K562 (cell line): ENCODE measurements at regions not wholly inside any gene's neighbourhood (a gene's known extent, or its start where the extent isn't known, plus 50 kb on each side); places are given as distances from the start of the nearest gene placed in this dataset.
A peak's percentile ranks its signal among the peaks of the same experiment; 100 is the strongest.

Source experiments
- ATAC-seq: fragments of 200-7000 bp; cut with Tn5 transposase; 3 replicates; pipeline ENCODE4 v1.9.1; 2020; ENCODE audit warnings: moderate library complexity
- BruUV-seq: library from RNA; stranded (reverse); fragments of 400-500 nt; replicated peaks from 2 replicates; lab custom pipeline; 2021; lab: Mats Ljungman, UMichigan
- CTCF ChIA-PET: fragments of 300-600 bp; formaldehyde crosslinking; extraction: SDS; loops from one replicate; lab custom pipeline; 2021; ENCODE audit warnings: low intra/inter-chr PET ratio; lab: Yijun Ruan, JAX
- POLR2A ChIA-PET: fragments of 300-600, 350-650 bp; sonication (Branson Sonifier 250); formaldehyde crosslinking; extraction: SDS; loops from one replicate; lab custom pipeline; 2021; ENCODE audit warnings: antibody characterized with exemption, inconsistent platforms; lab: Yijun Ruan, JAX
- DNase-seq, 4 experiments: peaks; one replicate each; pipeline versions ENCODE4 v3.0.0 to v3.0.0-alpha.2; 2011 to 2018; ENCODE audit warnings: low spot score in 3 of 4, mixed read lengths in 3 of 4; ENCODE audit errors: extremely low read depth in 1 of 4
- FAIRE-seq: peaks from 2 replicates; lab custom pipeline; 2011; peaks lifted over from hg19 to GRCh38; lab: Jason Lieb, UNC
- H2AFZ ChIP-seq: 2 replicates; pipeline ENCODE4 v1.6.0; 2011; ENCODE audit warnings: low read depth, low read length, control low read depth, inconsistent platforms
- H3K27ac ChIP-seq: fragments of 200-600 bp; 3 replicates; pipeline ENCODE4 v1.8.0; 2011; ENCODE audit warnings: low read depth, mild to moderate bottlenecking, control low read depth, inconsistent platforms, low read length, moderate library complexity, mixed read lengths; ENCODE audit errors: extremely low read depth
- H3K27me3 ChIP-seq, 2 experiments: fragments of 300-600 bp in 1 of 2; 2 replicates in 1 of 2; 3 replicates in 1 of 2; pipeline versions ENCODE4 v1.6.0 to v1.8.0; 2011; ENCODE audit warnings: inconsistent platforms in 2 of 2, low read length in 2 of 2, mild to moderate bottlenecking in 1 of 2, mixed read lengths in 1 of 2, moderate library complexity in 1 of 2; ENCODE audit not compliant: control insufficient read depth in 2 of 2, insufficient read depth in 2 of 2
- H3K36me3 ChIP-seq: fragments of 300-600 bp; 3 replicates; pipeline ENCODE4 v1.8.0; 2011; ENCODE audit warnings: mild to moderate bottlenecking, low read length, inconsistent platforms; ENCODE audit not compliant: control insufficient read depth, insufficient read depth
- H3K4me1 ChIP-seq, 2 experiments: fragments of 200-600 bp in 1 of 2; replicated peaks in 1 of 2; 2 replicates in 1 of 2; 3 replicates in 1 of 2; pipeline versions ENCODE4 v1.5.1 to v1.8.0; 2011; ENCODE audit warnings: inconsistent platforms in 2 of 2, low read length in 2 of 2, mild to moderate bottlenecking in 1 of 2, mixed read lengths in 1 of 2, moderate library complexity in 1 of 2; ENCODE audit not compliant: control insufficient read depth in 2 of 2, insufficient read depth in 2 of 2
- H3K4me2 ChIP-seq: 2 replicates; pipeline ENCODE4 v1.6.1; 2011; ENCODE audit warnings: low read length, control low read depth, inconsistent platforms, mixed read lengths; ENCODE audit not compliant: insufficient read depth
- H3K4me3 ChIP-seq: fragments of 200-600 bp; sonication (generic), shearing (Covaris generic); 2 replicates; pipeline ENCODE4 v1.5.1; 2016; ENCODE audit warnings: control low read depth, inconsistent platforms
- H3K79me2 ChIP-seq: fragments of 200-600 bp; 3 replicates; pipeline ENCODE4 v1.8.0; 2011; ENCODE audit warnings: low read length, inconsistent platforms; ENCODE audit not compliant: control insufficient read depth, insufficient read depth
- H3K9ac ChIP-seq, 2 experiments: 2 replicates each; pipeline versions ENCODE4 v1.6.0 to v1.6.1; 2011; ENCODE audit warnings: low read depth in 2 of 2, low read length in 2 of 2, control low read depth in 1 of 2, inconsistent platforms in 1 of 2, mild to moderate bottlenecking in 1 of 2, mixed read lengths in 1 of 2; ENCODE audit not compliant: insufficient read depth in 1 of 2
- H3K9me1 ChIP-seq: one replicate; pipeline ENCODE4 v1.6.0; 2011; ENCODE audit warnings: inconsistent platforms, mild to moderate bottlenecking, low read length, moderate library complexity; ENCODE audit not compliant: control insufficient read depth, insufficient read depth
- H3K9me3 ChIP-seq: replicated peaks from 2 replicates; pipeline ENCODE4 v1.5.1; 2011; ENCODE audit warnings: low read depth, low read length, inconsistent platforms; ENCODE audit not compliant: control insufficient read depth, insufficient read depth
- H4K20me1 ChIP-seq: replicated peaks from 2 replicates; pipeline ENCODE4 v1.6.1; 2011; ENCODE audit warnings: low read length, inconsistent platforms, mixed read lengths; ENCODE audit not compliant: control insufficient read depth, insufficient read depth
- ARHGAP35 ChIP-seq: fragments of 450-650 bp; IDR thresholded peaks from 2 replicates; pipeline ENCODE4 v1.6.1; 2018; ENCODE audit not compliant: partially characterized antibody
- ETV6 ChIP-seq, 3 experiments: fragments of 150-350 bp in 1 of 3; sonication (generic) in 1 of 3; formaldehyde crosslinking in 1 of 3; IDR thresholded peaks; 2 replicates each; pipeline versions ENCODE4 v1.6.1 to v1.8.0; 2014 to 2022; ENCODE audit warnings: borderline replicate concordance in 2 of 3, low read depth in 2 of 3, antibody characterized with exemption in 1 of 3, low read length in 1 of 3, mild to moderate bottlenecking in 1 of 3, missing genetic modification reagents in 1 of 3
- NFYB ChIP-seq: IDR thresholded peaks from 2 replicates; pipeline ENCODE4 v1.6.1; 2011; ENCODE audit warnings: mild to moderate bottlenecking, moderate library complexity; ENCODE audit not compliant: insufficient read length; ENCODE audit errors: extremely low read depth
- PKNOX1 ChIP-seq: fragments of 450-650 bp; IDR thresholded peaks from 2 replicates; pipeline ENCODE4 v1.6.1; 2016
- SMAD3 ChIP-seq: fragments of 450-650 bp; formaldehyde crosslinking; conservative IDR thresholded peaks from 2 replicates; pipeline ENCODE4 v1.4.0; 2020; ENCODE audit warnings: mild to moderate bottlenecking
- ZFPM2 ChIP-seq: fragments of 250-450 bp; sonication (Bioruptor Pico); IDR thresholded peaks from 2 replicates; pipeline ENCODE4 v1.5.1; 2022; ENCODE audit warnings: mild to moderate bottlenecking
- ZNF217 ChIP-seq: sonication (generic); formaldehyde crosslinking; IDR thresholded peaks from 2 replicates; pipeline ENCODE4 v1.8.0; 2022; ENCODE audit warnings: mild to moderate bottlenecking, missing genetic modification reagents
- ZNF407 ChIP-seq: fragments of 450-650 bp; IDR thresholded peaks from 2 replicates; pipeline ENCODE4 v1.6.1; 2016; ENCODE audit warnings: low read depth
- ZNF511 ChIP-seq: sonication (generic); formaldehyde crosslinking; IDR thresholded peaks from 2 replicates; pipeline ENCODE4 v1.8.0; 2022; ENCODE audit warnings: mild to moderate bottlenecking, missing genetic modification reagents
- WGBS: fragments of 100-300 bp; shearing (Covaris generic); methylation state at CpG from one replicate; pipeline ENCODE4 v1.1.6; 2016; ENCODE audit warnings: low coverage, mixed read lengths; ENCODE audit not compliant: insufficient coverage; ENCODE audit errors: missing lambda C conversion rate; 5-methylcytosine and 5-hydroxymethylcytosine counted together
- in situ Hi-C: fragments of 300-500 bp; cut with MboI; formaldehyde crosslinking; loops from 4 replicates; pipeline ENCODE4 v1.15.0; 2018; ENCODE audit warnings: inconsistent platforms, mixed read lengths
- intact Hi-C: fragments of 100-400 bp; cut with micrococcal nuclease; formaldehyde crosslinking; loops from 2 replicates; pipeline ENCODE4 v1.14.2; 2022

- no peaks in the 10 kb centered on the region for H4K20me1 ChIP-seq
- no peaks in the 10 kb centered on the region for H3K79me2 ChIP-seq
- H2AFZ ChIP-seq, result no peak overlapping the region; the same call in 1 of the 2 replicates
- in situ Hi-C loops, result no loop called here
- H3K9me3 ChIP-seq, result no peaks in the 10 kb centered on the region
- no peaks in the 10 kb centered on the region for H3K36me3 ChIP-seq
- no peak overlapping the region for H3K27ac ChIP-seq
- FAIRE-seq (no peak), ATAC-seq (no peak), DNase-seq (no peak)
- no peaks in the 10 kb centered on the region for H3K27me3 ChIP-seq
- no peak overlapping the region for H3K4me2 ChIP-seq
- ChIA-PET POLR2A (no interaction called here), CTCF (no interaction called here)
- TF ChIP-seq ARHGAP35 (no peak), ZNF407 (no peak), SMAD3 (CRISPR knock-in tag) (no peak), ETV6 (IDR thresholded peaks at IDR 0.05; ENCODE audit: borderline replicate concordance in 1 of 2, low read depth in 2 of 2, low read length in 1 of 2) (no peak), ETV6 (CRISPR knock-in tag; IDR thresholded peaks at IDR 0.05; ENCODE audit: borderline replicate concordance) (no peak), ZNF511 (CRISPR knock-in tag) (no peak), NFYB (peak; percentile 22), ZFPM2 (CRISPR knock-in tag) (no peak), PKNOX1 (peak; percentile 42; the same call in 1 of the 2 replicates), ZNF217 (CRISPR knock-in tag) (no peak)
- no peak overlapping the region for H3K9ac ChIP-seq
- no peaks in the 10 kb centered on the region for H3K9me1 ChIP-seq
- H3K4me1 ChIP-seq, result peaks cover 4 to 5% of the 10 kb centered on the region in 2 experiments; a peak in 2 of 5 replicates
- no peak overlapping the region for H3K4me3 ChIP-seq
- no TSS peak for BruUV-seq
- intact Hi-C loops, result no loop called here
- WGBS, result 47% methylated on average over 6 of the region's 6 CpGs
Measured at GRCh38 chr13:24630121-24630520, 50.1 kb upstream of the ATP12A start.
